ENCODE measurements at regions not wholly inside any gene's neighbourhood (a gene's known extent, or its start where the extent isn't known, plus 50 kb on each side); places are given as distances from the start of the nearest gene placed in this dataset.

- no peak for DNase-seq (ENCODE audit: low read depth in 4 of 4, low spot score in 2 of 4)
Measured at GRCh38 chr10:130576427-130576826, 440.2 kb downstream of the GLRX3 start.

GRCh38 chr10:130577039-130577438, 440.8 kb downstream of the GLRX3 start:
- no peak for DNase-seq (ENCODE audit: low read depth in 4 of 4, low spot score in 2 of 4)

- DNase-seq (ENCODE audit: low read depth in 4 of 4, low spot score in 2 of 4): no peak
Measured at GRCh38 chr10:130578532-130579289, 442.5 kb downstream of the GLRX3 start.

GRCh38 chr10:130579913-130580312, 443.7 kb downstream of the GLRX3 start:
- no peak for DNase-seq (ENCODE audit: low read depth in 4 of 4, low spot score in 2 of 4)

GRCh38 chr10:130580975-130581374, 444.8 kb downstream of the GLRX3 start:
- no peak for DNase-seq (ENCODE audit: low read depth in 4 of 4, low spot score in 2 of 4)

GRCh38 chr10:130587718-130588117, 451.5 kb downstream of the GLRX3 start:
- no peak for DNase-seq (ENCODE audit: low read depth in 4 of 4, low spot score in 2 of 4)

- DNase-seq (ENCODE audit: low read depth in 4 of 4, low spot score in 2 of 4): no peak
Measured at GRCh38 chr10:130606001-130606405, 469.8 kb downstream of the GLRX3 start.

- DNase-seq (ENCODE audit: low read depth in 4 of 4, low spot score in 2 of 4): no peak
Measured at GRCh38 chr10:130607366-130607765, 471.2 kb downstream of the GLRX3 start.

GRCh38 chr10:130611239-130611638, 475.0 kb downstream of the GLRX3 start:
- no peak for DNase-seq (ENCODE audit: low read depth in 4 of 4, low spot score in 2 of 4)

GRCh38 chr10:130615457-130615856, 479.3 kb downstream of the GLRX3 start:
- DNase-seq (ENCODE audit: low read depth in 4 of 4, low spot score in 2 of 4): no peak

- no peak for DNase-seq (ENCODE audit: low read depth in 4 of 4, low spot score in 2 of 4)
Measured at GRCh38 chr10:130617985-130618384, 481.8 kb downstream of the GLRX3 start.

GRCh38 chr10:130618647-130619046, 482.5 kb downstream of the GLRX3 start:
- no peak for DNase-seq (ENCODE audit: low read depth in 4 of 4, low spot score in 2 of 4)

- DNase-seq (ENCODE audit: low read depth in 4 of 4, low spot score in 2 of 4): no peak
Measured at GRCh38 chr10:130621231-130621775, 485.1 kb downstream of the GLRX3 start.

GRCh38 chr10:130623680-130624267, 487.6 kb downstream of the GLRX3 start:
- no peak for DNase-seq (ENCODE audit: low read depth in 4 of 4, low spot score in 2 of 4)

GRCh38 chr10:130627346-130628045, 491.3 kb downstream of the GLRX3 start:
- no peak for DNase-seq (ENCODE audit: low read depth in 4 of 4, low spot score in 2 of 4)

GRCh38 chr10:130630135-130630534, 493.9 kb downstream of the GLRX3 start:
- no peak for DNase-seq (ENCODE audit: low read depth in 4 of 4, low spot score in 2 of 4)

GRCh38 chr10:130631142-130632096, 495.2 kb downstream of the GLRX3 start:
- no peak for DNase-seq (ENCODE audit: low read depth in 4 of 4, low spot score in 2 of 4)

GRCh38 chr10:130634816-130635215, 498.6 kb downstream of the GLRX3 start:
- no peak for DNase-seq (ENCODE audit: low read depth in 4 of 4, low spot score in 2 of 4)

- no peak for DNase-seq (ENCODE audit: low read depth in 4 of 4, low spot score in 2 of 4)
Measured at GRCh38 chr10:130635528-130635927, 499.3 kb downstream of the GLRX3 start.

- no peak for DNase-seq (ENCODE audit: low read depth in 4 of 4, low spot score in 2 of 4)
Measured at GRCh38 chr10:130636313-130636930, 500.2 kb downstream of the GLRX3 start.

Data from left renal cortex interstitium (tissue), 4 donors.